Activated CD8-positive, alpha-beta memory T cell treated with anti-CD3 and anti-CD28 coated beads for 48 hours (primary cell): ENCODE measurements at regions not wholly inside any gene's neighbourhood (a gene's known extent, or its start where the extent isn't known, plus 50 kb on each side); places are given as distances from the start of the nearest gene placed in this dataset.

Source experiments
- DNase-seq, 3 experiments: peaks; one replicate each; pipeline ENCODE4 v3.0.0-alpha.2; 2020; ENCODE audit warnings: low read depth in 2 of 3, low spot score in 2 of 3

- no peak for DNase-seq
Measured at GRCh38 chr2:217387776-217388387, 528.0 kb upstream of the TNP1 start.

GRCh38 chr2:217386041-217386440 is 526.2 kb upstream of the TNP1 start:
- no peak for DNase-seq

GRCh38 chr2:217383620-217384019 is 523.8 kb upstream of the TNP1 start:
- DNase-seq = no peak

- no peak for DNase-seq
Measured at GRCh38 chr2:217382794-217383193, 522.9 kb upstream of the TNP1 start.

- DNase-seq = no peak
Measured at GRCh38 chr2:217379807-217380206, 519.9 kb upstream of the TNP1 start.

GRCh38 chr2:217372794-217373193 is 512.9 kb upstream of the TNP1 start:
- no peak for DNase-seq

GRCh38 chr2:217371781-217372213 is 511.9 kb upstream of the TNP1 start:
- DNase-seq = no peak

GRCh38 chr2:217370391-217370790 is 510.5 kb upstream of the TNP1 start:
- DNase-seq = no peak

GRCh38 chr2:217367464-217367863 is 507.6 kb upstream of the TNP1 start:
- no peak for DNase-seq

GRCh38 chr2:217366966-217367365 is 507.1 kb upstream of the TNP1 start:
- DNase-seq = no peak

GRCh38 chr2:217366266-217366895 is 506.5 kb upstream of the TNP1 start:
- DNase-seq = no peak

GRCh38 chr2:217365656-217366055 is 505.8 kb upstream of the TNP1 start:
- no peak for DNase-seq

GRCh38 chr2:217364224-217364623 is 504.4 kb upstream of the TNP1 start:
- no peak for DNase-seq

- no peak for DNase-seq
Measured at GRCh38 chr2:217363470-217363869, 503.6 kb upstream of the TNP1 start.

GRCh38 chr2:217362710-217363109 is 502.8 kb upstream of the TNP1 start:
- DNase-seq = no peak

GRCh38 chr2:217362286-217362685 is 502.4 kb upstream of the TNP1 start:
- DNase-seq = no peak

- no peak for DNase-seq
Measured at GRCh38 chr2:217361483-217361880, 501.6 kb upstream of the TNP1 start.

GRCh38 chr2:217360781-217361482 is 501.1 kb upstream of the TNP1 start:
- DNase-seq = no peak

- DNase-seq = no peak
Measured at GRCh38 chr2:217360111-217360510, 500.2 kb upstream of the TNP1 start.

GRCh38 chr2:217357886-217358620 is 498.2 kb upstream of the TNP1 start:
- DNase-seq = no peak

- no peak for DNase-seq
Measured at GRCh38 chr2:217356781-217357180, 496.9 kb upstream of the TNP1 start.

GRCh38 chr2:217356142-217356541 is 496.3 kb upstream of the TNP1 start:
- DNase-seq = no peak
